ENCODE measurements at regions not wholly inside any gene's neighbourhood (a gene's known extent, or its start where the extent isn't known, plus 50 kb on each side); places are given as distances from the start of the nearest gene placed in this dataset.

GRCh38 chr22:48554893-48555572 lies 1272.6 kb downstream of the BRD1 start:
- Histone ChIP-seq H3K4me1 (peaks cover 0 to 35% (median 18%) of the 10 kb centered on the region in 10 experiments; a peak in 13 of 20 replicates), H3K27me3 (peaks cover 24 to 73% (median 51%) of the 10 kb centered on the region in 11 experiments), H4K20me1 (peaks cover 0 to 49% (median 20%) of the 10 kb centered on the region in 11 experiments; a peak in 10 of 22 replicates), H3K36me3 (no peaks in the 10 kb centered on the region), H3K4me2 (peak overlapping the region in 5 of 11 experiments; percentile 54 to 69 (median 58); a peak in 6 of 22 replicates), H3K4me3 (no peak overlapping the region), H3K9ac (no peak overlapping the region), H3K27ac (no peak overlapping the region), H3K9me3 (replicated peaks in 1 of 11) (no peaks in the 10 kb centered on the region)
- no peak for TF ChIP-seq Cebpa-rat (IDR thresholded peaks at IDR 0.05)

GRCh38 chr22:48553694-48554308 lies 1273.9 kb downstream of the BRD1 start:
- no peak overlapping the region for H3K27ac ChIP-seq
- H3K27me3 ChIP-seq: peaks cover 24 to 73% (median 51%) of the 10 kb centered on the region in 11 experiments
- H4K20me1 ChIP-seq: peaks cover 0 to 55% (median 20%) of the 10 kb centered on the region in 11 experiments; a peak in 10 of 22 replicates
- no peaks in the 10 kb centered on the region for H3K9me3 ChIP-seq (replicated peaks in 1 of 11)
- H3K36me3 ChIP-seq: no peaks in the 10 kb centered on the region
- TF ChIP-seq Cebpa-rat (IDR thresholded peaks at IDR 0.05): no peak
- H3K4me2 ChIP-seq: no peak overlapping the region
- H3K4me3 ChIP-seq: no peak overlapping the region
- H3K4me1 ChIP-seq: peaks cover 0 to 27% (median 16%) of the 10 kb centered on the region in 10 experiments; a peak in 13 of 20 replicates
- no peak overlapping the region for H3K9ac ChIP-seq

- Histone ChIP-seq H3K4me2 (no peak overlapping the region), H3K4me3 (no peak overlapping the region), H3K9me3 (replicated peaks in 1 of 11) (no peaks in the 10 kb centered on the region), H3K9ac (no peak overlapping the region), H3K36me3 (no peaks in the 10 kb centered on the region), H3K27me3 (peaks cover 24 to 73% (median 51%) of the 10 kb centered on the region in 11 experiments), H3K27ac (no peak overlapping the region), H3K4me1 (peaks cover 0 to 34% (median 20%) of the 10 kb centered on the region in 10 experiments; a peak in 14 of 20 replicates), H4K20me1 (peaks cover 0 to 61% (median 20%) of the 10 kb centered on the region in 11 experiments; a peak in 10 of 22 replicates)
- TF ChIP-seq Cebpa-rat (IDR thresholded peaks at IDR 0.05): no peak
Observed at GRCh38 chr22:48553119-48553518, 1274.6 kb downstream of the BRD1 start.

- Histone ChIP-seq H4K20me1 (peaks cover 0 to 66% (median 14%) of the 10 kb centered on the region in 11 experiments; a peak in 10 of 22 replicates), H3K9ac (no peak overlapping the region), H3K4me1 (peaks cover 0 to 45% (median 32%) of the 10 kb centered on the region in 10 experiments; a peak in 15 of 20 replicates), H3K27me3 (peaks cover 24 to 63% (median 50%) of the 10 kb centered on the region in 11 experiments), H3K27ac (no peak overlapping the region), H3K9me3 (replicated peaks in 1 of 11) (no peaks in the 10 kb centered on the region), H3K4me3 (no peak overlapping the region), H3K4me2 (no peak overlapping the region), H3K36me3 (no peaks in the 10 kb centered on the region)
- TF ChIP-seq Cebpa-rat (IDR thresholded peaks at IDR 0.05): no peak
Observed at GRCh38 chr22:48551716-48552268, 1275.9 kb downstream of the BRD1 start.

GRCh38 chr22:48551061-48551460 lies 1276.6 kb downstream of the BRD1 start:
- no peak overlapping the region for H3K4me2 ChIP-seq
- no peak overlapping the region for H3K27ac ChIP-seq
- H3K36me3 ChIP-seq: no peaks in the 10 kb centered on the region
- H3K9ac ChIP-seq: no peak overlapping the region
- H3K27me3 ChIP-seq: peaks cover 24 to 55% (median 44%) of the 10 kb centered on the region in 11 experiments
- no peak for TF ChIP-seq Cebpa-rat (IDR thresholded peaks at IDR 0.05)
- H3K4me3 ChIP-seq: no peak overlapping the region
- no peaks in the 10 kb centered on the region for H3K9me3 ChIP-seq (replicated peaks in 1 of 11)
- H3K4me1 ChIP-seq: peaks cover 0 to 45% (median 31%) of the 10 kb centered on the region in 10 experiments; a peak in 15 of 20 replicates
- H4K20me1 ChIP-seq: peaks cover 0 to 60% (median 10%) of the 10 kb centered on the region in 11 experiments; a peak in 10 of 22 replicates

GRCh38 chr22:48548391-48548790 lies 1279.3 kb downstream of the BRD1 start:
- H3K27me3 ChIP-seq: peaks cover 1 to 29% (median 18%) of the 10 kb centered on the region in 11 experiments; a peak in 20 of 22 replicates
- peaks cover 0 to 55% (median 6%) of the 10 kb centered on the region in 11 experiments; a peak in 9 of 22 replicates for H4K20me1 ChIP-seq
- peak overlapping the region in 9 of 11 experiments; percentile 15 to 90 (median 73); a peak in 15 of 22 replicates for H3K4me2 ChIP-seq
- peaks cover 0 to 10% (median 4%) of the 10 kb centered on the region in 11 experiments; a peak in 6 of 22 replicates for H3K9me3 ChIP-seq (replicated peaks in 1 of 11)
- peaks cover 0 to 32% (median 26%) of the 10 kb centered on the region in 10 experiments; a peak in 15 of 20 replicates for H3K4me1 ChIP-seq
- no peak overlapping the region for H3K4me3 ChIP-seq
- no peak for TF ChIP-seq Cebpa-rat (IDR thresholded peaks at IDR 0.05)
- H3K27ac ChIP-seq: no peak overlapping the region
- H3K9ac ChIP-seq: no peak overlapping the region
- no peaks in the 10 kb centered on the region for H3K36me3 ChIP-seq

GRCh38 chr22:48547971-48548370 lies 1279.7 kb downstream of the BRD1 start:
- Histone ChIP-seq H3K4me1 (peaks cover 0 to 32% (median 26%) of the 10 kb centered on the region in 10 experiments; a peak in 15 of 20 replicates), H3K4me2 (peak overlapping the region in 9 of 11 experiments; percentile 15 to 90 (median 73); a peak in 16 of 22 replicates)

GRCh38 chr22:48546653-48547424 lies 1280.8 kb downstream of the BRD1 start:
- Histone ChIP-seq H3K9ac (no peak overlapping the region; a peak in 1 of 22 replicates), H3K4me2 (peak overlapping the region in 9 of 11 experiments; percentile 37 to 90 (median 73); a peak in 17 of 22 replicates), H4K20me1 (peaks cover 0 to 43% (median 0%) of the 10 kb centered on the region in 11 experiments; a peak in 6 of 22 replicates), H3K36me3 (no peaks in the 10 kb centered on the region), H3K27me3 (peaks cover 0 to 13% (median 3%) of the 10 kb centered on the region in 11 experiments; a peak in 9 of 22 replicates), H3K9me3 (replicated peaks in 1 of 11) (peaks cover 0 to 10% (median 4%) of the 10 kb centered on the region in 11 experiments; a peak in 6 of 22 replicates), H3K4me1 (peaks cover 0 to 39% (median 29%) of the 10 kb centered on the region in 10 experiments; a peak in 15 of 20 replicates), H3K27ac (no peak overlapping the region), H3K4me3 (no peak overlapping the region)
- no peak for TF ChIP-seq Cebpa-rat (IDR thresholded peaks at IDR 0.05)

More at GRCh38 chr22:48547971-48548370, 1279.7 kb downstream of the BRD1 start:
- peaks cover 0 to 54% (median 3%) of the 10 kb centered on the region in 11 experiments; a peak in 9 of 22 replicates for H4K20me1 ChIP-seq
- TF ChIP-seq Cebpa-rat (IDR thresholded peaks at IDR 0.05): no peak
- no peaks in the 10 kb centered on the region for H3K36me3 ChIP-seq
- H3K9me3 ChIP-seq (replicated peaks in 1 of 11): peaks cover 0 to 10% (median 4%) of the 10 kb centered on the region in 11 experiments; a peak in 6 of 22 replicates
- peaks cover 0 to 24% (median 14%) of the 10 kb centered on the region in 11 experiments; a peak in 16 of 22 replicates for H3K27me3 ChIP-seq
- H3K4me3 ChIP-seq: no peak overlapping the region
- H3K9ac ChIP-seq: no peak overlapping the region
- H3K27ac ChIP-seq: no peak overlapping the region
